Activated T-cell treated with anti-CD3 and anti-CD28 coated beads, Interleukin-2, amount 50 U/mL, for 24 hours (primary cell): ENCODE measurements at regions not wholly inside any gene's neighbourhood (a gene's known extent, or its start where the extent isn't known, plus 50 kb on each side); places are given as distances from the start of the nearest gene placed in this dataset.

Source experiments
- DNase-seq: peaks from one replicate; pipeline ENCODE4 v3.0.0-alpha.2; 2020
- H3K27ac Mint-ChIP-seq: 2 replicates; pipeline ENCODE4 v1.8.0; 2020; ENCODE audit warnings: mild to moderate bottlenecking, mixed read lengths
- H3K27me3 Mint-ChIP-seq: 2 replicates; pipeline ENCODE4 v1.8.0; 2020; ENCODE audit warnings: mixed read lengths
- H3K36me3 Mint-ChIP-seq: 2 replicates; pipeline ENCODE4 v1.8.0; 2020; ENCODE audit warnings: low read depth, mixed read lengths
- H3K4me1 Mint-ChIP-seq: 2 replicates; pipeline ENCODE4 v1.8.0; 2020; ENCODE audit warnings: low read depth, mixed read lengths
- H3K4me3 Mint-ChIP-seq: 2 replicates; pipeline ENCODE4 v1.8.0; 2020; ENCODE audit warnings: mild to moderate bottlenecking, moderate library complexity, mixed read lengths
- H3K9me3 Mint-ChIP-seq: 2 replicates; pipeline ENCODE4 v1.8.0; 2020; ENCODE audit warnings: mixed read lengths

DNA sequence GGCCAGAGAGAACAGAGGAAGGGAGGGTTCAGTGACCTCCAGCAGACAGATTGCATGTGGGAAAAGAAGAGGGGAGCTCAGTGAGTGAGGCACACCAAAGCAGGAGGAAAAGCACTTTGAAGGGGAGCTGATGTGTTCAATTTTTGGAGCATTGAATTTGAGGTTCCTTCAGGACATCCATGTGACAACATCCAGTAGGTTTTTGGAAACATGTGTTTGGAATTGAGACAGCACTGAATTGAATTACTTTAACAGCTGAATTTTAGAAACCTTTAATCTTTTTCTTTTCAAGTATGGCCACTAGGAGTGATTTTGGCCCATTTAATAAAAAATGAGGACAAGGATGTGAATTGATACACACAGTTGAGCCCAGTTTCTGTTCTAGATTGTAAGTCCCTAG lies 101.8 kb upstream of the SEC61G start:
- no peaks in the 10 kb centered on the region for H3K36me3 Mint-ChIP-seq
- no peaks in the 10 kb centered on the region for H3K9me3 Mint-ChIP-seq
- H3K27ac Mint-ChIP-seq = no peak overlapping the region
- no peak overlapping the region for H3K4me3 Mint-ChIP-seq
- DNase-seq = no peak
- no peaks in the 10 kb centered on the region for H3K4me1 Mint-ChIP-seq
- H3K27me3 Mint-ChIP-seq = peaks cover 32% of the 10 kb centered on the region

DNA sequence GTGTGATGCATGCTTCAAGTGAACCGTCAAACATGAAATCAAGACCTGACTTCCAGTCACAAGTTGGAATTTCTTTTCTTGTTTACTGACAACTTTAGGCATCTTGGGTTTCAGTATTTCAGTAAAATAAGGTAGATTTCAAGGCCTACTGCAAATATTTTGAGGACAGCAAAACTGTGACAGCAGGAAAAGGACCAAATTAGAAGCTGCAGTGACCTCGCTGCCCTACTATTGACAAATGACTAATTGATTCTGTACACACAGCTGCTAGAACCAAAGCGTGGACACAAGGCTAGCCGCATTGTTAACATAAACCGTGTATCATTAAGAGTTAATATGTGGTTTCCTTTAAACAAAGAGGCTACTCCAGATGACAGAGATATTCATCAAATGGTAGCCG lies 105.7 kb upstream of the SEC61G start:
- H3K4me1 Mint-ChIP-seq = no peaks in the 10 kb centered on the region
- peaks cover 27% of the 10 kb centered on the region for H3K27me3 Mint-ChIP-seq
- no peaks in the 10 kb centered on the region for H3K36me3 Mint-ChIP-seq
- no peak overlapping the region for H3K27ac Mint-ChIP-seq
- DNase-seq = no peak
- H3K9me3 Mint-ChIP-seq = no peaks in the 10 kb centered on the region
- no peak overlapping the region for H3K4me3 Mint-ChIP-seq

DNA sequence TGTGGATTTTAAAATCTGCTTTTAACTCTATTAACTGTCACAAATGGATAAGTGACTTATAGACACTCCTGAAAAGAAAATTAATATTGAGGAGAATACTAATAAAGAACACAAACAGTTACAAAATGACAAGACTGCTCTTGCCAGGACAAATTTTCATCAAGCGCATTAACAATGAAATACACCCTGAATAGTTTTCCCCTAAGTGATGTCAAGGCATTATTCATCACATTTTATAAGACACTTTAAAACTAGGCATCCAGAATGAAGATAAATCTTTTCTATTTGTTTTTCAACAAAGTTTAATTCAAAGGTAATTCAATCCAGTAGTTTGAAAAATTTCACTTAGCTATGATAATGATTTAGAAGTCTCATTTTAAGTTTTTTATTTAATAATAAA lies 110.5 kb upstream of the SEC61G start:
- no peak for DNase-seq
- H3K27me3 Mint-ChIP-seq = peaks cover 13% of the 10 kb centered on the region
- no peaks in the 10 kb centered on the region for H3K4me1 Mint-ChIP-seq

DNA sequence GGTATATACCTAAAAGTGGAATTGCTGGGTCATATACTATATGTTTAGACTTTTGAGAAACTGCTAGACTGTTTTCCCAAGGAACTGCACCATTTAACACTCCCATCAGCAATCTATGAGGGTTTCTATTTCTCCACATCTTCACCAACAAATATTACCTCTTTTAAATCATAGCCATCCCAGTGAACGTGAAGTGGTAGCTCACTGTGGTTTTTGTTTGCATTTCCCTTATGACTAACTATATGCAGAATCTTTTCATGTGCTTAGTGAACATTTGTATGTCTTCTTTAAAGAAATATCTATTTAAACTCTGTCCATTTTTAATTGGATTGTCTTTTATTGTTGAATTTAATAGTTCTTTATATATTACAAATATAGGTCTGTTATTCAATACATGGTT lies 115.8 kb upstream of the SEC61G start:
- Mint-ChIP-seq H3K4me3 (no peak overlapping the region), H3K27me3 (peaks cover 2% of the 10 kb centered on the region), H3K36me3 (no peaks in the 10 kb centered on the region), H3K4me1 (no peaks in the 10 kb centered on the region), H3K27ac (no peak overlapping the region), H3K9me3 (peaks cover 2% of the 10 kb centered on the region)
- DNase-seq = no peak

More for the DNA sequence above, 110.5 kb upstream of the SEC61G start:
- H3K4me3 Mint-ChIP-seq = no peak overlapping the region
- no peaks in the 10 kb centered on the region for H3K36me3 Mint-ChIP-seq
- no peak overlapping the region for H3K27ac Mint-ChIP-seq
- H3K9me3 Mint-ChIP-seq = peaks cover 2% of the 10 kb centered on the region

DNA sequence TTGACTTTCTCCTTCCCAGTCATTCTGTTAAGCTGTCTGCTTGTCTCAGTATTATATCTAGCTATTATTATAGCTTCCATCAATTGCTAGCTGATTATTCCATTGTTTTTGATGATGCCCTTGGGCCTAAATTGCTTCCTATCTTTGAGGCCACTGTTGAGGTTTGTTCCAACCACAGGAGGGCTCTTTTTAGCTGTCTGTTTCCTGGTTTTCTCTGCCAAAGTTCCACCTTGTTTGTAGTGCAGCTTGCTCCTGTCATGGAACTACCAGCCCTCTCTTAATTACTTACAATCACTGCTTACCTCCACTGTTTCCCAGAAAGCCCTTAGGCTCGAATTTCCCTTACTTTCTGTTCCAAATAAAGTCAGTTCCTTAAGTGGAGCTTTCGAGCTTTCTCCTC lies 118.7 kb upstream of the SEC61G start:
- Mint-ChIP-seq H3K4me1 (no peaks in the 10 kb centered on the region), H3K36me3 (no peaks in the 10 kb centered on the region), H3K4me3 (no peak overlapping the region), H3K9me3 (peaks cover 2% of the 10 kb centered on the region), H3K27me3 (peaks cover 2% of the 10 kb centered on the region), H3K27ac (no peak overlapping the region)
- DNase-seq = no peak

DNA sequence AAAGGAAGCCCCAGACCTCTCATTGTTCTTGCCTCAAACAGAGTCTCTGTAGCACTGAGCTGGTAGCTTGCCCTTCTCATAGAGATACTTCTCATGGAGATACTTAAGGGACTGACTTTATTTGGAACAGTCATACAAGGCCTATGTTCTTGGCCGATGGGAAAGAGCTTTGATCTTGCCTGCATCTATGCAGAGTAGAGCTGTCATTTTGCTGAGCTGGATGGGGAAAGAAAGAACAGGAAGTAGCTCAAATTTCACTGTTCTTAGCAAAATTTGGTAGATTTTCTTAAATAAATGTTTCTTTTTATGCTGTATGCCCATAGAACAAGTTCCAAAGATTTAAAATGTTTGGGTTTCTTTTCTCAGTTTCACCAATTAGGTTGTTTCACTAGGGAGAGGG lies 119.3 kb upstream of the SEC61G start:
- peaks cover under 1% of the 10 kb centered on the region for H3K9me3 Mint-ChIP-seq
- H3K27me3 Mint-ChIP-seq = peaks cover 2% of the 10 kb centered on the region
- H3K4me1 Mint-ChIP-seq = no peaks in the 10 kb centered on the region
- no peak overlapping the region for H3K4me3 Mint-ChIP-seq
- H3K27ac Mint-ChIP-seq = no peak overlapping the region
- H3K36me3 Mint-ChIP-seq = no peaks in the 10 kb centered on the region
- DNase-seq = no peak

DNA sequence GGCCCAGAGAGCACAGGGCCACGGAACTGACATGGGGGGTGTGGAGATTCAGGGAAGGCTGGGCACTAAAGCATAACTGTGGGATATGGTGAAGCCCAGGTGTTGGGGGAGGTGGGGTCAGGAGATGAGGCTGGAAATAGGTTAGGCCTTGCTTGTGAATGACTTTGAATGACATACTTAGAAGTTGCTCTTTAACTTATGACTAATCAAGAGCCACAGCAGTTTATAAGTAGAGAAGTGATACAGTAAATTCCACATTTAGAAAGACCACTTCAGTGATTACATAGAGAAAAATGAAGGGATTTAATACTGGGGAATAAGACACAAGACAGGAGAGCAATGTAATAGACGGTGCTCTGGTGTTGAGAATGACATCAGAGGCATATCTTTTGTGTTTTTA lies 120.8 kb upstream of the SEC61G start:
- Mint-ChIP-seq H3K27me3 (peaks cover 2% of the 10 kb centered on the region), H3K4me1 (no peaks in the 10 kb centered on the region), H3K27ac (no peak overlapping the region), H3K9me3 (no peaks in the 10 kb centered on the region), H3K36me3 (no peaks in the 10 kb centered on the region), H3K4me3 (no peak overlapping the region)
- DNase-seq = no peak

DNA sequence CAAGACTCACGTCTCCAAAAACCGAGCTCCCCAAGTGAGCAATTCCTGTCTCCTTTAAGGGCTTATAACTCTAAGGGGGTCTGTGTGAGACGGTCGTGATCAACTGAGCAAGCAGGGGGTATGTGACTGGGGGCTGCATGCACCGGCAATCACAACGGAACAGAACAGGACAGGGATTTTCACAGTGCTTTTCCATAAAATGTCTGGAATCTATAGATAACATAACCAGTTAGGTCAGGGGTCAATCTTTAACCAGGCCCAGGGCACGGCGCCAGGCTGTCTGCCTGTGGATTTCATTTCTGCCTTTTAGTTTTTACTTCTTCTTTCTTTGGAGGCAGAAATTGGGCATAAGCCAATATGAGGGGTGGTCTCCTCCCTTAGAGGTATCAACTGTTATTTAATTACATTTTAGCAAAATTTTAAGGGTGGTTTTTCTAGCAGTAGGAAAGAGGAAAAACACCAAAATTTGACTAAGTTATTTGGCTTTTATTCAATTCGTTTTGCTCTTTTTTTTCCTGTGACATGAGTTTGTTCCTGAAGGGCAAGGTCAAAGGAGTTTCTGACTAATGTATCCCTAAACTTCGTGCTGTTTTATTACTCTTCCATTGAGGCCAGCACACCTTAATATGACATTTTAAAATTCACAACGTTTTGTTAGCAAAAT lies 121.4 kb upstream of the SEC61G start:
- no peak for DNase-seq
- Mint-ChIP-seq H3K27me3 (peaks cover 2% of the 10 kb centered on the region), H3K9me3 (no peaks in the 10 kb centered on the region), H3K27ac (no peak overlapping the region), H3K4me1 (no peaks in the 10 kb centered on the region), H3K36me3 (no peaks in the 10 kb centered on the region), H3K4me3 (no peak overlapping the region)

DNA sequence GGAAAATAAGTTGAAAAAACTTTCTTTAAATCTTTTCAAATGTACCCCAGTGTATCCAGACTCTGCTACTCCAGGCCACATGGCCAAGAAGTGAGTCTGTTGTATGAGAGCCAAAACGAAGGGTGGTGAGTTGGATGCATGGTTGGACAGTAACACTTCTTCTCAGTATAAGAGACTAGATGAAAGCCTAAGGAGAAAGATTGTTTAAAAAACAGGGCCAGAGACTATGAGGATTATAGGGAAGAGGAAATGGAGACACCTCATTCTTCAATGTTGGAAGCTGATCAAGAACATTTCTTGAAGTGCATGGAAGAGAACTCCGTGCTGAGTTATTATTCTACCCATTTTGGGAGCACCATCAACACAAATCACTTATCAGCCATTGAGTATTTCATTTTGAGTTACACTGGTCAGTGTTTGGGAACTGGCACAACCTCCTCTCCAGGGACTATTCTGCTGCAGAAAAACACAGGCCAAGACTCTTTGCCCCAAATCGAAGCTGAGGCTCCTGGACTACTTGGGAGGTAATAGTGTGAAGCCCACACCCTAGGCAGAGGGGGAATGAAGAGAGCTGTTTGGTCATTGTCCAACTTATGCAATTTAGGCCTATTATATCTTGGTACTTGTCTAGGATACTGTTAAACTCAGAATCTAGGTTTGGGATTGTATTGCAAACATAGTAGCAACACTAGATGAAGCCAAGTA lies 123.0 kb upstream of the SEC61G start:
- Mint-ChIP-seq H3K36me3 (no peaks in the 10 kb centered on the region), H3K4me1 (no peaks in the 10 kb centered on the region), H3K27me3 (peaks cover 2% of the 10 kb centered on the region), H3K4me3 (no peak overlapping the region), H3K9me3 (no peaks in the 10 kb centered on the region), H3K27ac (no peak overlapping the region)
- no peak for DNase-seq

DNA sequence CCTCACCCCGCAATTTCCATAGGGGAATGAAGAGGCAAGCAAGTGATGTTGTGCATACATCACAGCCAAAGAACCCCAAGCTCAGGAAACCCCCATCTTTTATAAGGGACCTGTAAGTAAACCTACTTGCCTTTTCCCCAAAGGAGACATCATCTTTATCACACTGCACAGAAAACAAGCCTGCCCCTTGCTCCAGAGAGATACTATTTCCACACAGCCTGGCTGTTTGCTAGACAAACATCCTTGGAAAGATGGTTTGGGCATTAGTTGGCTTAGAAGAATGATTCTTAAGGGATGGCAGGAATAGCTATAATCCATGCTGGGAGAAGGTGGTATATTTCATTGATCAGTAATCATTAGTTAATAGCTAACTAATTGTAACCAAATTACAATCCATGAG lies 123.7 kb upstream of the SEC61G start:
- no peak for DNase-seq
- Mint-ChIP-seq H3K27me3 (peaks cover 2% of the 10 kb centered on the region), H3K4me3 (no peak overlapping the region), H3K27ac (no peak overlapping the region), H3K9me3 (no peaks in the 10 kb centered on the region), H3K36me3 (no peaks in the 10 kb centered on the region), H3K4me1 (no peaks in the 10 kb centered on the region)

DNA sequence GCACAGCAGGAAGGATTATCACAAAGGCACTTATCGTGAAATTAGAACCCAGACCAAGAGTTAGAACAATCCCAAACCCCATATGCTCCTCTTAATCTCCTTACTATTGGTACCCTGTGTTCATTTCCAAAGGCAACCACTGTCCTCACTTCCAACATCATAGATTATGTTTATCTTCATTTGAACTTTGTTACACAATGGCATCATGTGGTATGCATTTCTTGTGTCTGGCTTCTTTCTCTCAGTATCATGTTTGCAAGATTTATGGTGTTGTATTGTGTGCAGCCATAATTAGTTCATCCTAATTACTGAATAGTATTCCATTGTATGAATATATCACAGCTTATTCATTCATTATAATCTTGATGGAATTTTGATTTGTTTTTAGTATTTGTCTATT lies 124.6 kb upstream of the SEC61G start:
- H3K27me3 Mint-ChIP-seq = peaks cover 10% of the 10 kb centered on the region
- H3K36me3 Mint-ChIP-seq = no peaks in the 10 kb centered on the region
- H3K27ac Mint-ChIP-seq = no peak overlapping the region
- H3K4me3 Mint-ChIP-seq = no peak overlapping the region
- no peaks in the 10 kb centered on the region for H3K4me1 Mint-ChIP-seq
- no peak for DNase-seq
- H3K9me3 Mint-ChIP-seq = no peaks in the 10 kb centered on the region

DNA sequence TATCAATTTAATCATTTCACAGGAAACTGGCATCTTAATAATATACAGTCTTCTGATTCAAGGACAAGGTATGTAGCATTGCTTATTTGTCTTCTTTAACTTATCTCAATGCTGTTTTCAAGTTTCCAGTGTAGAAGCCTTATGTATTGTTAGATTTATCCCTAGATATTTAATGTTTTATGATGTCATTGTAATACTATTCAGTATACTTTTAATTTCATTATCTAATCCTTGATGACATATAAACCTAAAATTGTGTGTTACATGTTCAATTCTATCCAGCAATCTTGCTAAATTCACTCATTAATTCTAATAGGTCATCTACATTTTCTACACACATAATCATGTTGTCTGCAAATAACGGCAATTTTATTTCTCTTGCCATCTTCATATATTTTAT lies 126.3 kb upstream of the SEC61G start:
- DNase-seq = no peak
- Mint-ChIP-seq H3K27me3 (peaks cover 14% of the 10 kb centered on the region), H3K4me3 (no peak overlapping the region), H3K9me3 (no peaks in the 10 kb centered on the region), H3K27ac (no peak overlapping the region), H3K4me1 (no peaks in the 10 kb centered on the region), H3K36me3 (no peaks in the 10 kb centered on the region)

DNA sequence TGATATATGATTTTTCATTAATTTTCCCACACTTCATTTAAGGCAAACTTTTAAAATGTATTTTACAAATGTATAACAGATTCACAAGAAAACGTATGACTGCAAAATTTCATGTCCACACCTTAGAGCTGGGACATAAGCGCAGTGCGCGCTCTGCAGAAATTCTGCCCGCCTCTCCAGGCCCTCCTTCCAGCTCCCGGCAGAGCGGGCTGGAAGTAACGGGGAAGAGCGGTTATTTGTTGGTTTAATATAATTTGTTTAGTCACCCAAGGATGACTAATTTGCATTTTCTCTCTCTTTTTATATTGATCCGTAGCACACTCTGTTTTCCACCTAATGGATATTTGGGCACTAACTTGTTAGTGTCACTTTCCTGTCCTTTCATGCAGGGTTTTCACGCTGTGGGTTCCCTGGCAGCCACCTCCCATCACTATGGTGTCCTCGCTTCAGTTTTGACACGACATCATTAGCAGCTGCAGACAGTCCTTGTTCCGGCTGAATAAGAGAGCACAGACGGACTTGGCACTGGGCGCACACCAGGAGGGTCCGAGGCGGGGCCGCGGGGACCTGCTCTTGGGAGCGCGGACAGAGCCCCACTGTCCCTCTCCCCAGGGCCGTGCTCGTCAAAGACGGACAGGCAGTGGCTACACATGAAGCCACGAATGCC lies 129.2 kb upstream of the SEC61G start:
- Mint-ChIP-seq H3K4me1 (no peaks in the 10 kb centered on the region), H3K4me3 (no peak overlapping the region), H3K36me3 (no peaks in the 10 kb centered on the region), H3K27ac (no peak overlapping the region), H3K9me3 (no peaks in the 10 kb centered on the region), H3K27me3 (peaks cover 19% of the 10 kb centered on the region)
- no peak for DNase-seq

DNA sequence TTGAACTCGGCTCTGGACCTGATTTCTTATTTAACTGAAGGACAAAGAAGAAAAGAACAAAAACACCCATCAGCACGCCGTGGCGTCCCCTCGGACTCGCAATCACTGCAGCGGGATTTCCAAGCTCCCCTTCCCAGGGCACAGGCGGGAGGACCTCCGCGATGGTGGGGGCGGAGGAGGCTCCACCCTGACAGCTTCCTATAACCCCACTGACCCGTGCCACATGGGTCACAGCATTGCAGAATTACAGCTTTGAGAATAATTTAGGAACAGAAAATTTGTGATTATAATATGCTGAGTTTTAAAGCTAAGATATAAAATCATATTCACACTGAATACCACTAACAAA lies 129.7 kb upstream of the SEC61G start:
- Mint-ChIP-seq H3K9me3 (no peaks in the 10 kb centered on the region), H3K36me3 (no peaks in the 10 kb centered on the region), H3K4me1 (no peaks in the 10 kb centered on the region), H3K4me3 (no peak overlapping the region), H3K27me3 (peaks cover 23% of the 10 kb centered on the region), H3K27ac (no peak overlapping the region)
- DNase-seq = no peak

DNA sequence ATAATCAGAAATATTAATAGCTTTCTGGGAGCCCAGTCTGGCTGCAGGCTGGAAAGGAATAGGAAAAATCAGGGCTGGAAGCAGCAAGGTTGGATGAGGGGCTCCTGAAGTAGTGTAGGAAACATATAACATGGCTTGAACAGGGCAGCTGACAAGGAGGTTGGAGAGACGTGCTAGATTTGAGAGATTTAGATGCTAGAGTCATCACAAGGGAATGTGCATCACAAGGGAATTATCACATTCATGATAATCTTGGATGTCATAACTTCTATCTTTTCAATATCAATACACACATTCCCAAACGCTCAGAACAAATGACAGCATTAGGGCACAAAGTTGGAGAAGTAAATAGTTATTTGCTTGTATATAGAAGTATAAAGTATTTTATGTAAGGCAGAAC lies 120.9 kb upstream of the EGFR start:
- Mint-ChIP-seq H3K4me1 (no peaks in the 10 kb centered on the region), H3K9me3 (no peaks in the 10 kb centered on the region), H3K4me3 (no peak overlapping the region), H3K27ac (no peak overlapping the region), H3K36me3 (no peaks in the 10 kb centered on the region), H3K27me3 (peaks cover 16% of the 10 kb centered on the region)
- DNase-seq = no peak
